ENCODE measurements at regions not wholly inside any gene's neighbourhood (a gene's known extent, or its start where the extent isn't known, plus 50 kb on each side); places are given as distances from the start of the nearest gene placed in this dataset.

- peaks cover 0 to 22% (median 5%) of the 10 kb centered on the region in 12 donors for H3K4me1 ChIP-seq
- ATAC-seq (no peak), DNase-seq (no peak)
- WGBS, 4 donors: 96 to 100% (median 99%) methylated on average over 3 of the region's 3 CpGs
- TF ChIP-seq CTCF (IDR thresholded peaks at IDR 0.05) (no peak), POLR2A (IDR thresholded peaks at IDR 0.05) (no peak)
- H3K27ac ChIP-seq: no peak overlapping the region
- no peak overlapping the region for H3K4me3 ChIP-seq
- no peaks in the 10 kb centered on the region for H3K9me3 ChIP-seq
- H3K36me3 ChIP-seq: no peaks in the 10 kb centered on the region
- no peaks in the 10 kb centered on the region for H3K27me3 ChIP-seq
- intact Hi-C loops (cut with DNase I): no loop called here
Observed at GRCh38 chr2:8407332-8407731, 274.5 kb upstream of the ID2 start.

GRCh38 chr2:8408560-8409460 is 273.0 kb upstream of the ID2 start:
- intact Hi-C loops (cut with DNase I): no loop called here
- 90 to 95% (median 94%) methylated on average over 8 of the region's 8 CpGs for WGBS, 4 donors
- Histone ChIP-seq H3K4me1 (peaks cover 0 to 37% (median 11%) of the 10 kb centered on the region in 12 donors), H3K9me3 (no peaks in the 10 kb centered on the region), H3K4me3 (no peak overlapping the region), H3K27me3 (no peaks in the 10 kb centered on the region), H3K36me3 (no peaks in the 10 kb centered on the region), H3K27ac (peak overlapping the region in 2 of 12 donors; percentile 13 to 61)
- no peak for TF ChIP-seq CTCF (IDR thresholded peaks at IDR 0.05)
- no peak for TF ChIP-seq POLR2A (IDR thresholded peaks at IDR 0.05)
- DNase-seq (no peak), ATAC-seq (no peak)

- TF ChIP-seq POLR2A (IDR thresholded peaks at IDR 0.05) (no peak), CTCF (IDR thresholded peaks at IDR 0.05) (no peak)
- Histone ChIP-seq H3K27me3 (no peaks in the 10 kb centered on the region), H3K27ac (peak overlapping the region in 2 of 12 donors; percentile 13 to 61), H3K9me3 (no peaks in the 10 kb centered on the region), H3K4me3 (no peak overlapping the region), H3K36me3 (no peaks in the 10 kb centered on the region), H3K4me1 (peaks cover 0 to 42% (median 11%) of the 10 kb centered on the region in 12 donors)
- DNase-seq (no peak), ATAC-seq (peak in 3 of 4 donors; percentile 72 to 79 (median 74))
- intact Hi-C loops (cut with DNase I): no loop called here
- 72 to 83% (median 80%) methylated on average over 5 of the region's 5 CpGs for WGBS, 4 donors
Observed at GRCh38 chr2:8409461-8410260, 272.2 kb upstream of the ID2 start.

GRCh38 chr2:8412082-8412481 is 269.8 kb upstream of the ID2 start:
- H3K4me3 ChIP-seq: no peak overlapping the region
- no peaks in the 10 kb centered on the region for H3K36me3 ChIP-seq
- no peak for TF ChIP-seq POLR2A (IDR thresholded peaks at IDR 0.05)
- TF ChIP-seq CTCF (IDR thresholded peaks at IDR 0.05): no peak
- H3K27ac ChIP-seq: peak overlapping the region in 5 of 12 donors; percentile 30 to 51 (median 47)
- 63 to 80% (median 72%) methylated on average over 9 of the region's 9 CpGs for WGBS, 4 donors
- no peaks in the 10 kb centered on the region for H3K27me3 ChIP-seq
- H3K9me3 ChIP-seq: no peaks in the 10 kb centered on the region
- H3K4me1 ChIP-seq: peaks cover 0 to 55% (median 11%) of the 10 kb centered on the region in 12 donors
- no peak for DNase-seq
- intact Hi-C loops (cut with DNase I): no loop called here
- peak in 2 of 4 donors; percentile 33 to 58 for ATAC-seq

Data from heart left ventricle (tissue), 16 donors.